GM12875 (cell line): ENCODE measurements at regions not wholly inside any gene's neighbourhood (a gene's known extent, or its start where the extent isn't known, plus 50 kb on each side); places are given as distances from the start of the nearest gene placed in this dataset.

Experiments used
- H3K4me3 ChIP-seq: one replicate; pipeline ENCODE4 v1.5.1; 2011; ENCODE audit warnings: low read depth, low read length, control low read depth
- CTCF ChIP-seq: IDR thresholded peaks from 2 replicates; pipeline ENCODE4 v1.5.1; 2011; ENCODE audit warnings: low read depth, mild to moderate bottlenecking, control low read depth, inconsistent platforms, low read length, moderate library complexity, borderline replicate concordance; ENCODE audit not compliant: insufficient read depth

- no peak for TF ChIP-seq CTCF
- H3K4me3 ChIP-seq, result no peak overlapping the region
Measured at GRCh38 chr10:29784175-29784773, 149.5 kb upstream of the SVIL start.

- H3K4me3 ChIP-seq, result no peak overlapping the region
- no peak for TF ChIP-seq CTCF
Measured at GRCh38 chr10:29783201-29783947, 148.6 kb upstream of the SVIL start.

GRCh38 chr10:29780639-29781038 lies 145.9 kb upstream of the SVIL start:
- TF ChIP-seq CTCF, result no peak
- H3K4me3 ChIP-seq, result no peak overlapping the region

GRCh38 chr10:29780096-29780495 lies 145.3 kb upstream of the SVIL start:
- no peak overlapping the region for H3K4me3 ChIP-seq
- no peak for TF ChIP-seq CTCF

- no peak overlapping the region for H3K4me3 ChIP-seq
- TF ChIP-seq CTCF, result no peak
Measured at GRCh38 chr10:29776246-29776645, 141.5 kb upstream of the SVIL start.

- TF ChIP-seq CTCF, result no peak
Measured at GRCh38 chr10:29774475-29774874, 139.7 kb upstream of the SVIL start.

GRCh38 chr10:29773675-29774091 lies 138.9 kb upstream of the SVIL start:
- H3K4me3 ChIP-seq, result no peak overlapping the region
- TF ChIP-seq CTCF, result no peak

More at GRCh38 chr10:29774475-29774874, 139.7 kb upstream of the SVIL start:
- no peak overlapping the region for H3K4me3 ChIP-seq
